ENCODE measurements at regions not wholly inside any gene's neighbourhood (a gene's known extent, or its start where the extent isn't known, plus 50 kb on each side); places are given as distances from the start of the nearest gene placed in this dataset.

GRCh38 chr18:22467760-22468553 lies 50.2 kb upstream of the CTAGE1 start:
- DNase-seq (ENCODE audit: extremely low spot score, insufficient read length, low read depth): no peak
- no peak for FAIRE-seq

- DNase-seq (ENCODE audit: extremely low spot score, insufficient read length, low read depth): no peak
- FAIRE-seq: no peak
These were observed 50.8 kb upstream of the CTAGE1 start for GRCh38 chr18:22468554-22468891.

GRCh38 chr18:22469061-22469734 lies 51.5 kb upstream of the CTAGE1 start:
- DNase-seq (ENCODE audit: extremely low spot score, insufficient read length, low read depth) (no peak), FAIRE-seq (no peak)

GRCh38 chr18:22469926-22470247 lies 52.2 kb upstream of the CTAGE1 start:
- DNase-seq (ENCODE audit: extremely low spot score, insufficient read length, low read depth) (no peak), FAIRE-seq (no peak)

GRCh38 chr18:22470248-22471235 lies 52.8 kb upstream of the CTAGE1 start:
- FAIRE-seq (no peak), DNase-seq (ENCODE audit: extremely low spot score, insufficient read length, low read depth) (no peak)

GRCh38 chr18:22471546-22472131 lies 53.9 kb upstream of the CTAGE1 start:
- FAIRE-seq (no peak), DNase-seq (ENCODE audit: extremely low spot score, insufficient read length, low read depth) (no peak)

GRCh38 chr18:22473366-22473765 lies 55.7 kb upstream of the CTAGE1 start:
- FAIRE-seq (no peak), DNase-seq (ENCODE audit: extremely low spot score, insufficient read length, low read depth) (no peak)

- DNase-seq (ENCODE audit: extremely low spot score, insufficient read length, low read depth): no peak
- FAIRE-seq: no peak
These were observed 57.8 kb upstream of the CTAGE1 start for GRCh38 chr18:22475426-22476100.

GRCh38 chr18:22477222-22477621 lies 59.5 kb upstream of the CTAGE1 start:
- DNase-seq (ENCODE audit: extremely low spot score, insufficient read length, low read depth): no peak
- FAIRE-seq: no peak

- FAIRE-seq (no peak), DNase-seq (ENCODE audit: extremely low spot score, insufficient read length, low read depth) (no peak)
These were observed 65.2 kb upstream of the CTAGE1 start for GRCh38 chr18:22482948-22483347.

- no peak for FAIRE-seq
- no peak for DNase-seq (ENCODE audit: extremely low spot score, insufficient read length, low read depth)
These were observed 65.7 kb upstream of the CTAGE1 start for GRCh38 chr18:22483407-22483806.

- DNase-seq (ENCODE audit: extremely low spot score, insufficient read length, low read depth): no peak
- no peak for FAIRE-seq
These were observed 66.8 kb upstream of the CTAGE1 start for GRCh38 chr18:22484471-22484870.

- FAIRE-seq: no peak
These were observed 68.1 kb upstream of the CTAGE1 start for GRCh38 chr18:22485808-22486244.

GRCh38 chr18:22486667-22487066 lies 69.0 kb upstream of the CTAGE1 start:
- DNase-seq (ENCODE audit: extremely low spot score, insufficient read length, low read depth) (no peak), FAIRE-seq (no peak)

More at GRCh38 chr18:22485808-22486244, 68.1 kb upstream of the CTAGE1 start:
- no peak for DNase-seq (ENCODE audit: extremely low spot score, insufficient read length, low read depth)

GRCh38 chr18:22488554-22488953 lies 70.8 kb upstream of the CTAGE1 start:
- DNase-seq (ENCODE audit: extremely low spot score, insufficient read length, low read depth) (no peak), FAIRE-seq (no peak)

GRCh38 chr18:22489704-22490103 lies 72.0 kb upstream of the CTAGE1 start:
- no peak for DNase-seq (ENCODE audit: extremely low spot score, insufficient read length, low read depth)
- no peak for FAIRE-seq

GRCh38 chr18:22490429-22490846 lies 72.7 kb upstream of the CTAGE1 start:
- FAIRE-seq (no peak), DNase-seq (ENCODE audit: extremely low spot score, insufficient read length, low read depth) (no peak)

GRCh38 chr18:22493255-22493654 lies 75.5 kb upstream of the CTAGE1 start:
- FAIRE-seq (no peak), DNase-seq (ENCODE audit: extremely low spot score, insufficient read length, low read depth) (no peak)

GRCh38 chr18:22493940-22494339 lies 76.2 kb upstream of the CTAGE1 start:
- FAIRE-seq (no peak), DNase-seq (ENCODE audit: extremely low spot score, insufficient read length, low read depth) (no peak)

- FAIRE-seq: no peak
- no peak for DNase-seq (ENCODE audit: extremely low spot score, insufficient read length, low read depth)
These were observed 77.1 kb upstream of the CTAGE1 start for GRCh38 chr18:22494771-22495170.

Data from GM18507 (cell line).